ENCODE measurements at regions not wholly inside any gene's neighbourhood (a gene's known extent, or its start where the extent isn't known, plus 50 kb on each side); places are given as distances from the start of the nearest gene placed in this dataset.
"Not testable (repeated sequence)": the region's sequence is repeated elsewhere in the genome, so short reads cannot be mapped to it uniquely, and the experiment has no call there.

DNA sequence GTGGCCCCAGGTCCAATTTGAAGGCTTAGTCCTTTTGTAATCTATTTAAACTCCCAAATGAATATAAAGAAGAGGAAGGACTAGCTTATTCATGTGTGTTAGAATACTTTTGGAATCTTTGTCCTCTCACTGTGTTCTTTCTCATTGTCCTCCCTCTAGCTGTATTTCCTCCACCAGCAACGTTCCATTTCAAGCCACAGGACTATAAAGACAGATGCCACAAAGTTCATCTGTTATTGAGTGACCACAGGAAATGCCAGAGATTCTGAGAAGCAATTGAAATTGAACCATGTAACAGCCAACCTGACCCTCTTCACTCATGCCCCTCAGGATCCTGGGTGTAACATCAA lies 336.6 kb upstream of the API5 start:
- no peak for DNase-seq (ENCODE audit: low read depth in 2 of 2)

- no peak for DNase-seq (ENCODE audit: low read depth in 2 of 2)
Measured at GRCh38 chr11:42976636-42977217, 335.1 kb upstream of the API5 start.

DNA sequence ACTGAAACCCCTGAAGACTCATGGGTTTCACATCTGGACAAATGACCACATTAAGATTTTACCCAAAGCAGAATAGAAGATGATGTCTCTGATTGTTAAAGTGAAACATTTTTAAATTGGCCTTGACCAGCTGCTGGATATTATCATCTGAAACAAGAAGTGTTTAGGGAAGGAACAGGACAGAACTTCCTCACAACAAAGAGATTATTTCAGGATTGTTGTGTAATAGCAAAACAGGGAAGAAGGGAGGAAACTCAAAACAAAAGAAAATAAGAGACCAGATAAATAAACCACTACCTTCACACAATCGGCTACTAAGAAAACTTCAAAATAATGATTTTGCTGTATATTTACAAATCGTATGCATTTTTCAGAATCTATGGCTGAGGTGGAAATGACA lies 319.2 kb upstream of the API5 start:
- no peak for DNase-seq (ENCODE audit: low read depth in 2 of 2)

DNA sequence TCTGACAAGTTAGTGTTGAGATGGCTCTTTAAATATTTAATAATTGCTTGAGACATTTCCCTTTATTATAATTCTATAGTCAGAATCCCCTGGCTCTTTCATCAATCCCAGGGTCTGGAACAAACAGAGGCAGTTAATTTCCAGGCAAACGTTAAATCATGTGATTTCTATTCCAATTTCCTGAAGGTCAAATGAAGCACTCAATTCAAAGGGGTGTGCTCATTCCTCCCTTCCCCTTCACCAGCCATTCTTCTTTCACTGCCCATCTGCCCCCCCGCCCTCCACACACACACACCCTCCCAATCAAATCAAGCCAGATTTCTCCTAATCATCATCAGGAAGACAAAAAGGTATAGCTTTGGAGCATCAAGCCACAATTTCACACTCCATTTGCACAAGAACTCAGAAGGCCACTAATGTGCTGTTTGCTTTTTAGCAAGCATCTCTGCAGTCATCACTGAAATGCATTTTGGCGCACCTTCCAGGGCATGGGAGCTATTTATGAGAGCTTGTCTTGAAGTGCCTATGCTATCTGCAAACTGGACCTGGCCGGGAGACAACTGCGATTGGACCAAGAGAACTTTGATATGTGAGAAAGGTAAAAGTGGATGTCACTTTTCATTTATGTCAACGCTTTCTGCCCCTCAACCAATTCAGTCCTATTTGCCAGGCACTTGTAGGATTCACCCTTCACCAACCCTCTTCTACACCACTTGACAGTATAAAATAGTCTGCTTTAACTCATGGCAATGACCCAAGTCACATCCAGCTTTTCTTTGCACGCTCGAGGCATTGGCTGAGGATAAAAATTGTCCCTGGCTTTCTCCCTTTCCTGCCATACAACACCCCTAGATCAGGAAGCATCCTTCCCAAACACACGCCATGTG lies 315.1 kb upstream of the API5 start:
- no peak for DNase-seq (ENCODE audit: low read depth in 2 of 2)

DNA sequence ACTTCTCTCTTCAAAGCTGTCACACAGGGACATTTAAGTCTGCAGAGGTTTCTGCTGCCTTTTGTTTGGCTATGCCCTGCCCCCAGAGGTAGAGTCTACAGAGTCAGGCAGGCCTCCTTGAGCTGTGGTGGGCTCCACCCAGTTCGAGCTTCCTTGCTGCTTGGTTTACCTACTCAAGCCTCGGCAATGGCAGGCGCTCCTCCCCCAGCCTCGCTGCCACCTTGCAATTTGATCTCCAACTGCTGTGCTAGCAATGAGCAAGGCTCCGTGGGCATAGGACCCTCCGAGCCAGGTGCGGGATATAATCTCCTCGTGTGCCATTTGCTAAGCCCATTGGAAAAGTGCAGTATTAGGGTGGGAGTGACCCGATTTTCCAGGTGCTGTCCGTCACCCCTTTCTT lies 306.9 kb upstream of the API5 start:
- DNase-seq (ENCODE audit: low read depth in 2 of 2), result not testable (repeated sequence)

DNA sequence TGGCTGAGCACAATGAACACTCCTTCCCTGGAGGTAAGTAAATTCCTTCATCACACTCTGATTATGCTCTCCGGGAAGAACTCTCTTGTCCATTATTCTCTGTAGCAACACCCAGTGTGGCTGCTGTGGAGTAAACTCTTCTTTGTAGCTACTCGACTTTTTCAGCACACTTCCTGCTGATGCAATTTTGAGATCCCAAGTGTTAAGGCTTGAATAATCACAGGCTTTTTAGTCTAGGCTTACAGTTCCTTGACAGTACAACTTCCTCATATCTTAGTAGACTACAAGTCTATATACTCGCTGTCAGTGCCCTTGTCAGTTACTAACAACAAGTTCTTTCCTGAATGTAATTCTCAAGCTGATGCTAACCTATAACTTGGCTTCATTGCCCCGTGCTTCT lies 301.8 kb upstream of the API5 start:
- no peak for DNase-seq (ENCODE audit: low read depth in 2 of 2)

DNA sequence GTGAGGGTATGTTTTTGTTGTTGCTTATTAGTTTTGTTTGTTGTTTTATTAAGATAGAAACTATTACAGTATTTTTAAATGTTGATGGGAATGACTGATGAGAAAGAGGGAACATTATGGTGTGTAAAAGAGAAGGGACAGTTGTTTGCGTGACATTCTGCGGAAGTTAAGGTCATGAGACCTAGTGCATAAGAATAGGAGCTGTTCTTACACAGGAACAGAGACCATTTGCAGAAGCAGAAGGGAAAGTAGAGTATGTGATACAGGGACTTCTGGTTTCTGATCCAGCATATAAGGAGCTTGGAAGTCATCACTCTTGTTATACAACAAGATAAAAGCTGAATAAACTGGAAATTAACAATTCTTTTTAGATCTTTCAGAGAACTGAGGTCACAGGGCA lies 299.2 kb upstream of the API5 start:
- DNase-seq (ENCODE audit: low read depth in 2 of 2), result no peak

DNA sequence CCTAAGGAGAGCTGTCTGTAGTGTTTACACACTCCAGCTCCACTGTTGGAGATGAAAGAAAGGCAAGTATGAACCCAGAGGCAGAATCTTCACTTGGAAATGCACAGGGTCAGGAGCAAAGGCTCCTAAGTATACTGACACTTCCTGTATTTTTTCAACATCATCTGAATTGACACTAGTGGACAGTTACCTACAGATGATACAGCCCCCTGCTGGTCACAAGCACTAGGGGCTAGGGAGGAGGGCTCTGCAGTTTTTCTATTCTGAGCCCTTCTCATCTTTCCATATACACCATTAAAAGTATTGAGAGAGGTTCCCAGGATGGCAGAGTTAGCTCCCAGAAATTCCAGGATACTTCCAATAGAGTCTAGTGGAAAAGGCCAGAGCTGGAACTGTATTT lies 290.3 kb upstream of the API5 start:
- DNase-seq (ENCODE audit: low read depth in 2 of 2), result no peak

DNA sequence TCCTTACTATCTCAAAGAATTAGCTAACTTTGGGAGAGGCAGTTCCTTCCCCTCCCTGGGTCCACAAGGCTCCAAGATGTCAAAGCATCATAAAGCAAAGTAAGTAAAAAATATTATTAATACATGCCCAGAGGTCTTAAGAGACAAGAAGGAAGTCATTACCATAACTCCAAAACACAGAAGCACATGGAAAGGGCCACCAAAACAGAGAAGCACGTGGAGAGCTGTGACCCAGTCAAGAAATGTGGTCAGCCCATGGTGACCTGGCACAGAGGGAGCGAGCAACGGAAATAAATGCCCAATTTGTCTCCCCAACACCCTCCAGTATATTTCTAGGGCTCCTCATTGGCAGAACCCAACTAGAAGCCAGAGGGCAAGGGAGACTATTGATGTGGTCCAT lies 277.5 kb upstream of the API5 start:
- DNase-seq (ENCODE audit: low read depth in 2 of 2), result no peak

- DNase-seq (ENCODE audit: low read depth in 2 of 2), result no peak
Measured at GRCh38 chr11:43035086-43035485, 276.7 kb upstream of the API5 start.

GRCh38 chr11:43053638-43054412 lies 258.0 kb upstream of the API5 start:
- DNase-seq (ENCODE audit: low read depth in 2 of 2), result no peak

DNA sequence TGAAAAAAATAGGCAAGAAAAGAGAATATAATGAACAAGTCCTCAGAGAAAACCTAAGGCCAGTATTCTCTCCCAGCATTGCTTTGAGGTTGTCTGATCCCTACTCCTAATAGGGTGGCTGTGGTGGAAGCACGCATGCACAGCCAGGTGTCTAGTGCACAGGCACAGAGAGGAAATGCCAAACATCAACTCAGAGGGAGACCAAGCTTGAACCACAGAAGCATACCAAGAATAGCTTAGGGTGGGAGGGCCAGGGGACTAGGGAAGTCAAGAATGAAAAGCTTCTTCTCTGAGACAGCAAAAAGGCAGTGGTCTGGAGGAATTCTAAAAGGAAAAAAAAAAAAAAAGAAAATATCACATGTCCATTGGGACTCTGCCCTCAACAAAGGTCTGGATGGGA lies 244.1 kb upstream of the API5 start:
- no peak for DNase-seq (ENCODE audit: low read depth in 2 of 2)

DNA sequence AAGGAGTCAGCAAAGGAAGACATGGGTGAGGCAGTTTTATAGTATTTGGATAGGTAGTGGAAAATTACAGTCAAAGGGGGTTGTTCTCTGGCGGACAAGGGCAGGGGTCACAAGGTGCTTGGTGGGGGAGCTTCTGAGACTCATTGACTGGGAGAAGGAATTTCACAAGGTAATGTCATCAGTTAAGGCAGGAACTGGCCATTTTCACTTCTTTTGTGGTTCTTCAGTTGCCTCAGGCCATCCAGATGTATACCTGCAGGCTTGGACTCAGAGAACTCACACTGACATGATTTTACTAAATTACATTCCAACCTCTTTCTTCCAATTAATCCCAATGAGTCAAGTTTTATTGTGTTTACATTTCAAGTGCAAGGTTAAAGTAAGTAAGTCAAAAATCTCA lies 240.5 kb upstream of the API5 start:
- no peak for DNase-seq (ENCODE audit: low read depth in 2 of 2)

DNA sequence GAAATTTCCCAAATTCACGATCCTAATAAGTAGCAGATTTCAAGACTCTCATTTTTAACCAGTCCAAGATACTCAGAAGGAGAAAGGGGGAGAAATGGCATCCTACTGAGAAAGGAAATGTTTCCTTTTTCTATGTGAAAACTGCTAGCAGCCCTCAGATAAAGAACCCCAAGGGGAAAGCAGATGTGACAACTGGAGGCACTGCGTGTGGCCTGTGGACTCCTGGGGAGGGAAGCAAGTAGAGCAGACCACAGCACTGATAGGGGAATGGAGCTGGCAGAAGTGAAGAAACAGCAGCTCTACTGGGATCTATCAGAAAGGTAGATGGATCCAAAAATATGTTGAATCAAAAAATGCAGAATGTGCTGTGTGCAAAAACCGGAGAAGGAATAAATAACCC lies 239.7 kb upstream of the API5 start:
- DNase-seq (ENCODE audit: low read depth in 2 of 2), result no peak

DNA sequence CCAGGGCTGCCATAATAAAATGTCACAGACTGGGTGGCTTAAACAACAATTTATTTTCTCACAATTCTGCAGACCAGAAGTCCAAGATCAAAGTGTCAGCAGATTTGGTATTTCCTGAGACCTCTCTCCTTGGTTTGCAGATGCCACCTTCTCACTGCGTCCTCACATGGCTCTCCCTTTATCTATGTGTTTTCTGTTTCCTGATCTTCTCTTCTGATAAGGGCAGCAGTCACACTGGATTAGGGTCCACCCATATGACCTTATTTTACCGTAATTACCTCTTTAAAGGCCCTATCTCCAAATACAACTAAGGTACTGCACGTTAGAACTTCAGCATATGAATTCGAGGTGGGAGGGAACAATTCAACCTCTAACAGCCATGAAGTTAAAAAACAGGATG lies 238.9 kb upstream of the API5 start:
- DNase-seq (ENCODE audit: low read depth in 2 of 2), result no peak

DNA sequence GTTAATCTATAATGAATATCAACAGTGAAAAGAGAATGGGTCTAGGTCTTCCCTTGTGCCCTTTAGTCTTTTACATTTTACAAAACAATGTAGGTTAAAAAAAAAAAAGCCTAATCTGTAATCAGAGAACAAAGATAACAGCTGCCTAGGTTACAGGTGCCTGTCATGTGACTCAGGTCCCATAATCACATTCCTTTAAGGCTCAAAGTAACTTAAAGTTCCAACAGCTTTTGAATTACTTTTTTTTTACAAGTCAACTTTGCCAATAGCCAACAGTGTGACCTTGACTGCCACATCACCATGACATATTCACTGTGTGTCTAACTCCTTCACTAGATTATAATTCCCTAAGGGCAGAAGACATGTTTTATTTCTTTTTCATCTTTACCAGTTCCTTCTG lies 237.0 kb upstream of the API5 start:
- no peak for DNase-seq (ENCODE audit: low read depth in 2 of 2)

DNA sequence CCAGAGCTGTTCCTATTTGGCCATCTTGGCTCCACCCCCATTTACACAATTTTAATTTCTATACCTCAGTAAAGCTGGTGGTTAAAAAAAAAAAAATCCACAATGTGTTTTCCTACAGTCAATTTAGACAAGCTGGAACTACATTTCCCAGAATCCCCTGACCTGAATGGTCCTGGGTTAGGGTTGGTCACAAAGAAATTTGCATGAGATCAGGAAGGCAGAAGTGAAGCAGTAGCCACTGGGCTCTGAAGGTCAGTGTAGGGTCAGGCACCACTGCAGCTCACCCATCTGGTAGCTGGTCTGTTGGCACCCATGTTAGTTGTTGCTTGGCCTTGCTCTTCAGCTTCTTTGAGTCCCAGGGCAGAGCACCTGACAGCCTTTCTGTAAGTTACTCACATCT lies 210.7 kb upstream of the API5 start:
- no peak for DNase-seq (ENCODE audit: low read depth in 2 of 2)

- no peak for DNase-seq (ENCODE audit: low read depth in 2 of 2)
Measured at GRCh38 chr11:43116071-43116470, 195.7 kb upstream of the API5 start.

DNA sequence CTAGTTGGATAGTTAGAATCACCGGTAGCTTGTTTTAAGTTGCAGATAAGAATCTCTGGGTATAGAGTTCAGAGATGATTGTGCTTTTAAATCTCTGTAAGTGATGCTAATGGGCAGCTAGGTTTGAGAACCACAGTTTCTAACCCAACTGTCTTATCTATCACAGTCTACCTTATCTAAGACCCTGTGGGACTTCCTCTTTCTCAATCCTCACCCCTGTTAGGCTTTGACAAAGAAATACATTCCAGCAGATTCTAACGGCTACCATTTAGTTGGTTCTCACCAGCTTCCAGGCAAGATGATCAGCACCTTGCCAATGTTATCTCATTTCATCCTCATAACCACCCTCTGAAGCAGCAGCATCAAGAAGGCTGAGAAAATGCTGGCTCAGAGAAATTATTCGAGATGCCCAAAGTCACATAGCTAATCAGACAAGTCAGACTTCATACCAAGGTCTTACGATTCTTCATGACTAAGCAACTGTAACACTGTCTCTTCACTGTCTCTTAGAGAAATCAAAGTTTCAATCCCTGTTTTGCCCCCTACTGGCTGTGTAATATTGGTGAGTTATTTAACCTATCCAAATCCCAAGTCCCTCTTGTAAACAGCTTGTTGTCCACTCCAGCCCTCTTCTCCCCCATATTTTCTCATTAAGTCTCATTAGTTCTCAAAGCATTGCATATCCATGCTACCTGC lies 192.4 kb upstream of the API5 start:
- DNase-seq (ENCODE audit: low read depth in 2 of 2), result no peak

DNA sequence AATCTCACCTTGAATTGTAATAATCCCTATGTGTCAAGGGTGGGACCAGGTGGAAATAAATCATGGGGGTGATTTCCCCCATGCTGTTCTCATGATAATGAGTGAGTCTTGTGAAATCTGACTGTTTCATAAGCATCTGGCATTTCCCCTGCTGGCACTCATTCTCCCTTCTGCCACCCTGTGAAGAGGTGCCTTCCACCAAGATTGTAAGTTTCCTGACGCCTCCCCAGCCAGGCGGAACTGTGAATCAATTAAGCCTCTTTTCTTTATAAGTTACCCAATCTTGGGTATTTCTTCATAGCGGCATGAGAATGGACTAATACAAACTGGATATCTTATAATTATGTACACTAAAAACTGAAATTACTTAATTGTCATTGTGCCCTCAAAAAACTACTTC lies 189.2 kb upstream of the API5 start:
- no peak for DNase-seq (ENCODE audit: low read depth in 2 of 2)

GRCh38 chr11:43123443-43123842 lies 188.4 kb upstream of the API5 start:
- no peak for DNase-seq (ENCODE audit: low read depth in 2 of 2)

- no peak for DNase-seq (ENCODE audit: low read depth in 2 of 2)
Measured at GRCh38 chr11:43124272-43124935, 187.4 kb upstream of the API5 start.

Measured in stimulated activated CD4-positive, alpha-beta T cell treated with anti-CD3 and anti-CD28 coated beads, Interleukin-4, amount 100 ng/mL, for 48 hours (primary cell).